Panc1 (cell line): ENCODE measurements at regions not wholly inside any gene's neighbourhood (a gene's known extent, or its start where the extent isn't known, plus 50 kb on each side); places are given as distances from the start of the nearest gene placed in this dataset.

Experiments used
- ATAC-seq: fragments of 200-7000 bp; cut with Tn5 transposase; 2 replicates; pipeline ENCODE4 v1.9.1; 2020; ENCODE audit warnings: mild to moderate bottlenecking, moderate library complexity
- BruUV-seq: library from RNA; stranded (reverse); fragments of 400-500 nt; replicated peaks from 2 replicates; lab custom pipeline; 2021; lab: Mats Ljungman, UMichigan
- CTCF ChIA-PET: fragments of 300-600 bp; sonication (Branson Sonifier 250); formaldehyde crosslinking; loops from one replicate; lab custom pipeline; 2022; ENCODE audit warnings: antibody characterized with exemption; lab: Charles Lee
- POLR2A ChIA-PET: fragments of 300-600 bp; sonication (Branson Sonifier 250); formaldehyde crosslinking; loops from one replicate; lab custom pipeline; 2022; ENCODE audit warnings: antibody characterized with exemption; lab: Charles Lee
- DNase-seq: peaks from one replicate; pipeline ENCODE4 v3.0.0-alpha.2; 2010; ENCODE audit warnings: low read depth, low spot score
- H3K27ac ChIP-seq: 2 replicates; pipeline ENCODE4 v1.5.1; 2011; ENCODE audit warnings: mild to moderate bottlenecking, low read length, inconsistent platforms
- H3K27me3 ChIP-seq: fragments of 200-500 bp; sonication (Bioruptor generic); 2 replicates; pipeline ENCODE4 v1.6.0; 2014; ENCODE audit warnings: low read length, inconsistent platforms; ENCODE audit not compliant: control insufficient read depth, insufficient read depth
- H3K36me3 ChIP-seq: fragments of 200-500 bp; sonication (Bioruptor generic); 2 replicates; pipeline ENCODE4 v1.5.1; 2014; ENCODE audit warnings: inconsistent platforms, mild to moderate bottlenecking, low read length, moderate library complexity; ENCODE audit not compliant: control insufficient read depth, insufficient read depth
- H3K4me1 ChIP-seq: 2 replicates; pipeline ENCODE4 v1.5.1; 2011; ENCODE audit warnings: inconsistent platforms, mild to moderate bottlenecking, low read length, moderate library complexity; ENCODE audit not compliant: control insufficient read depth, insufficient read depth
- H3K4me3 ChIP-seq, 2 experiments: 2 replicates each; pipeline ENCODE4 v1.5.1; 2011 to 2012; ENCODE audit warnings: low read depth in 2 of 2, low read length in 2 of 2, mild to moderate bottlenecking in 2 of 2, inconsistent platforms in 1 of 2, moderate library complexity in 1 of 2
- H3K9me3 ChIP-seq: fragments of 200-500 bp; sonication (Bioruptor generic); 2 replicates; pipeline ENCODE4 v1.5.1; 2014; ENCODE audit warnings: low read depth, mild to moderate bottlenecking, inconsistent platforms, low read length, moderate library complexity; ENCODE audit not compliant: control insufficient read depth, insufficient read depth
- CTCF ChIP-seq: fragments of 450-650 bp; IDR thresholded peaks from 2 replicates; pipeline ENCODE4 v1.5.1; 2017; ENCODE audit warnings: mild to moderate bottlenecking
- POLR2AphosphoS5 ChIP-seq: IDR thresholded peaks from 2 replicates; pipeline ENCODE4 v1.6.1; 2012; ENCODE audit warnings: mild to moderate bottlenecking, low read depth, low read length, moderate library complexity
- REST ChIP-seq, 2 experiments: IDR thresholded peaks; 2 replicates each; pipeline ENCODE4 v1.6.1; 2011 to 2012; ENCODE audit warnings: low read depth in 2 of 2, control low read depth in 1 of 2, low read length in 1 of 2, mild to moderate bottlenecking in 1 of 2, moderate library complexity in 1 of 2; ENCODE audit not compliant: insufficient read depth in 1 of 2
- SIN3A ChIP-seq: IDR thresholded peaks from 2 replicates; pipeline ENCODE4 v1.6.1; 2012; ENCODE audit warnings: low read depth, mild to moderate bottlenecking, low read length, moderate library complexity, borderline replicate concordance; ENCODE audit not compliant: insufficient read depth
- TCF7L2 ChIP-seq: IDR thresholded peaks from 2 replicates; pipeline ENCODE4 v1.6.1; 2011; ENCODE audit warnings: mild to moderate bottlenecking, low read depth, low read length, inconsistent platforms
- in situ Hi-C: cut with HindIII; loops from 2 replicates; pipeline ENCODE4 v1.10.0; 2016; ENCODE audit warnings: low sequenced_read_pairs, low pct_unique_long_range_greater_than_20kb
- intact Hi-C: fragments of 100-400 bp; cut with micrococcal nuclease; formaldehyde crosslinking; loops from one replicate; pipeline ENCODE4 v1.10.0; 2022; ENCODE audit not compliant: unreplicated experiment

- in situ Hi-C loops (no loop called here), intact Hi-C loops (no loop called here)
- POLR2A ChIA-PET: no interaction called here
- DNase-seq (no peak), ATAC-seq (no peak)
- H3K9me3 ChIP-seq: no peaks in the 10 kb centered on the region
- H3K27me3 ChIP-seq: no peaks in the 10 kb centered on the region
- H3K4me3 ChIP-seq: no peak overlapping the region
- no peaks in the 10 kb centered on the region for H3K4me1 ChIP-seq
- no peak overlapping the region for H3K27ac ChIP-seq
- no TSS peak for BruUV-seq
- no peaks in the 10 kb centered on the region for H3K36me3 ChIP-seq
- TF ChIP-seq POLR2AphosphoS5 (no peak), SIN3A (no peak), CTCF (no peak)
- CTCF ChIA-PET: no interaction called here
Measured at GRCh38 chr3:59149166-59149565, 99.3 kb upstream of the CFAP20DC start.

GRCh38 chr3:59143447-59143846 is 93.6 kb upstream of the CFAP20DC start:
- H3K27ac ChIP-seq: no peak overlapping the region
- BruUV-seq: no TSS peak
- H3K27me3 ChIP-seq: no peaks in the 10 kb centered on the region
- H3K36me3 ChIP-seq: no peaks in the 10 kb centered on the region
- no peaks in the 10 kb centered on the region for H3K4me1 ChIP-seq
- DNase-seq (no peak), ATAC-seq (no peak)
- in situ Hi-C loops: no loop called here
- ChIA-PET POLR2A (no interaction called here), CTCF (no interaction called here)
- no peaks in the 10 kb centered on the region for H3K9me3 ChIP-seq
- H3K4me3 ChIP-seq: no peak overlapping the region
- intact Hi-C loops: no loop called here
- no peak for TF ChIP-seq CTCF
- TF ChIP-seq POLR2AphosphoS5: no peak
- TF ChIP-seq REST (IDR thresholded peaks at IDR 0.05; ENCODE audit: insufficient read depth in 1 of 2, low read depth in 2 of 2, low read length in 1 of 2): no peak
- no peak for TF ChIP-seq TCF7L2
- TF ChIP-seq SIN3A: no peak
